ENCODE measurements at regions not wholly inside any gene's neighbourhood (a gene's known extent, or its start where the extent isn't known, plus 50 kb on each side); places are given as distances from the start of the nearest gene placed in this dataset.

GRCh38 chr14:76924371-76925096, 98.3 kb downstream of the LRRC74A start:
- DNase-seq: peak in 1 of 2 donors; percentile 62
- peaks cover 0 to 56% (median 10%) of the 10 kb centered on the region in 3 donors for H3K4me1 ChIP-seq (ENCODE audit: control insufficient read depth in 3 of 3, insufficient read depth in 2 of 3, low read depth in 1 of 3, low read length in 2 of 3)

GRCh38 chr14:76923431-76924370, 97.5 kb downstream of the LRRC74A start:
- Histone ChIP-seq H3K4me1 (ENCODE audit: control insufficient read depth in 3 of 3, insufficient read depth in 2 of 3, low read depth in 1 of 3, low read length in 2 of 3) (peaks cover 0 to 65% (median 16%) of the 10 kb centered on the region in 3 donors), H3K27me3 (ENCODE audit: control insufficient read depth in 3 of 3, insufficient read depth in 3 of 3, low read length in 3 of 3) (no peaks in the 10 kb centered on the region), H3K9me3 (ENCODE audit: control insufficient read depth in 2 of 2, insufficient read depth in 1 of 2, low read depth in 1 of 2, low read length in 1 of 2) (no peaks in the 10 kb centered on the region), H3K27ac (ENCODE audit: low read depth in 1 of 3, low read length in 2 of 3) (peak overlapping the region in 1 of 3 donors; percentile 16), H3K4me3 (ENCODE audit: low read depth in 1 of 3, low read length in 3 of 3) (no peak overlapping the region), H3K36me3 (ENCODE audit: control insufficient read depth in 3 of 3, insufficient read depth in 2 of 3, low read depth in 1 of 3, low read length in 3 of 3) (no peaks in the 10 kb centered on the region)
- DNase-seq (no peak), FAIRE-seq (no peak)
- WGBS, 3 donors: 41 to 67% (median 57%) methylated on average over 22 of the region's 22 CpGs

More at GRCh38 chr14:76924371-76925096, 98.3 kb downstream of the LRRC74A start:
- no peaks in the 10 kb centered on the region for H3K36me3 ChIP-seq (ENCODE audit: control insufficient read depth in 3 of 3, insufficient read depth in 2 of 3, low read depth in 1 of 3, low read length in 3 of 3)
- WGBS, 3 donors: 53 to 62% (median 53%) methylated on average over 13 to 15 of the region's 15 CpGs
- no peaks in the 10 kb centered on the region for H3K27me3 ChIP-seq (ENCODE audit: control insufficient read depth in 3 of 3, insufficient read depth in 3 of 3, low read length in 3 of 3)
- peak overlapping the region in 1 of 3 donors; percentile 16 for H3K27ac ChIP-seq (ENCODE audit: low read depth in 1 of 3, low read length in 2 of 3)
- no peak overlapping the region for H3K4me3 ChIP-seq (ENCODE audit: low read depth in 1 of 3, low read length in 3 of 3)
- no peaks in the 10 kb centered on the region for H3K9me3 ChIP-seq (ENCODE audit: control insufficient read depth in 2 of 2, insufficient read depth in 1 of 2, low read depth in 1 of 2, low read length in 1 of 2)
- FAIRE-seq: no peak

- H3K36me3 ChIP-seq (ENCODE audit: control insufficient read depth in 3 of 3, insufficient read depth in 2 of 3, low read depth in 1 of 3, low read length in 3 of 3): no peaks in the 10 kb centered on the region
- H3K4me3 ChIP-seq (ENCODE audit: low read depth in 1 of 3, low read length in 3 of 3): no peak overlapping the region
- no peak for DNase-seq
- WGBS, 3 donors: 62 to 88% (median 86%) methylated on average over 9 to 11 of the region's 12 CpGs
- FAIRE-seq: no peak
- no peaks in the 10 kb centered on the region for H3K9me3 ChIP-seq (ENCODE audit: control insufficient read depth in 2 of 2, insufficient read depth in 1 of 2, low read depth in 1 of 2, low read length in 1 of 2)
- peaks cover 0 to 76% (median 20%) of the 10 kb centered on the region in 3 donors for H3K4me1 ChIP-seq (ENCODE audit: control insufficient read depth in 3 of 3, insufficient read depth in 2 of 3, low read depth in 1 of 3, low read length in 2 of 3)
- no peaks in the 10 kb centered on the region for H3K27me3 ChIP-seq (ENCODE audit: control insufficient read depth in 3 of 3, insufficient read depth in 3 of 3, low read length in 3 of 3)
- peak overlapping the region in 2 of 3 donors; percentile 3 to 87 for H3K27ac ChIP-seq (ENCODE audit: low read depth in 1 of 3, low read length in 2 of 3)
Observed at GRCh38 chr14:76922584-76922983, 96.4 kb downstream of the LRRC74A start.

- Histone ChIP-seq H3K27me3 (ENCODE audit: control insufficient read depth in 3 of 3, insufficient read depth in 3 of 3, low read length in 3 of 3) (no peaks in the 10 kb centered on the region), H3K4me1 (ENCODE audit: control insufficient read depth in 3 of 3, insufficient read depth in 2 of 3, low read depth in 1 of 3, low read length in 2 of 3) (peaks cover 0 to 80% (median 22%) of the 10 kb centered on the region in 3 donors), H3K36me3 (ENCODE audit: control insufficient read depth in 3 of 3, insufficient read depth in 2 of 3, low read depth in 1 of 3, low read length in 3 of 3) (no peaks in the 10 kb centered on the region), H3K27ac (ENCODE audit: low read depth in 1 of 3, low read length in 2 of 3) (peak overlapping the region in 2 of 3 donors; percentile 3 to 87), H3K9me3 (ENCODE audit: control insufficient read depth in 2 of 2, insufficient read depth in 1 of 2, low read depth in 1 of 2, low read length in 1 of 2) (no peaks in the 10 kb centered on the region), H3K4me3 (ENCODE audit: low read depth in 1 of 3, low read length in 3 of 3) (no peak overlapping the region)
- WGBS, 3 donors: 94 to 97% (median 95%) methylated on average over 5 of the region's 5 CpGs
- FAIRE-seq (no peak), DNase-seq (no peak)
Observed at GRCh38 chr14:76922092-76922491, 95.9 kb downstream of the LRRC74A start.

GRCh38 chr14:76921088-76921399, 94.8 kb downstream of the LRRC74A start:
- Histone ChIP-seq H3K27ac (ENCODE audit: low read depth in 1 of 3, low read length in 2 of 3) (peak overlapping the region in 1 of 3 donors; percentile 87), H3K27me3 (ENCODE audit: control insufficient read depth in 3 of 3, insufficient read depth in 3 of 3, low read length in 3 of 3) (no peaks in the 10 kb centered on the region), H3K36me3 (ENCODE audit: control insufficient read depth in 3 of 3, insufficient read depth in 2 of 3, low read depth in 1 of 3, low read length in 3 of 3) (no peaks in the 10 kb centered on the region), H3K4me3 (ENCODE audit: low read depth in 1 of 3, low read length in 3 of 3) (no peak overlapping the region), H3K4me1 (ENCODE audit: control insufficient read depth in 3 of 3, insufficient read depth in 2 of 3, low read depth in 1 of 3, low read length in 2 of 3) (peaks cover 0 to 83% (median 22%) of the 10 kb centered on the region in 3 donors), H3K9me3 (ENCODE audit: control insufficient read depth in 2 of 2, insufficient read depth in 1 of 2, low read depth in 1 of 2, low read length in 1 of 2) (no peaks in the 10 kb centered on the region)
- DNase-seq (peak in 1 of 2 donors; percentile 80), FAIRE-seq (no peak)
- 19 to 52% (median 35%) methylated on average over 4 of the region's 4 CpGs for WGBS, 3 donors

GRCh38 chr14:76920331-76921087, 94.3 kb downstream of the LRRC74A start:
- peaks cover 0 to 88% (median 22%) of the 10 kb centered on the region in 3 donors for H3K4me1 ChIP-seq (ENCODE audit: control insufficient read depth in 3 of 3, insufficient read depth in 2 of 3, low read depth in 1 of 3, low read length in 2 of 3)
- no peaks in the 10 kb centered on the region for H3K9me3 ChIP-seq (ENCODE audit: control insufficient read depth in 2 of 2, insufficient read depth in 1 of 2, low read depth in 1 of 2, low read length in 1 of 2)
- H3K27ac ChIP-seq (ENCODE audit: low read depth in 1 of 3, low read length in 2 of 3): peak overlapping the region in 2 of 3 donors; percentile 52 to 87
- WGBS, 3 donors: 50 to 52% (median 51%) methylated on average over 13 of the region's 13 CpGs
- no peaks in the 10 kb centered on the region for H3K36me3 ChIP-seq (ENCODE audit: control insufficient read depth in 3 of 3, insufficient read depth in 2 of 3, low read depth in 1 of 3, low read length in 3 of 3)
- H3K27me3 ChIP-seq (ENCODE audit: control insufficient read depth in 3 of 3, insufficient read depth in 3 of 3, low read length in 3 of 3): no peaks in the 10 kb centered on the region
- DNase-seq (peak in 1 of 2 donors; percentile 37), FAIRE-seq (no peak)
- no peak overlapping the region for H3K4me3 ChIP-seq (ENCODE audit: low read depth in 1 of 3, low read length in 3 of 3)

- FAIRE-seq (no peak), DNase-seq (peak; percentile 37 to 87)
- H3K4me3 ChIP-seq (ENCODE audit: low read depth in 1 of 3, low read length in 3 of 3): no peak overlapping the region
- WGBS, 3 donors: 13 to 27% (median 17%) methylated on average over 19 to 21 of the region's 21 CpGs
- H3K27ac ChIP-seq (ENCODE audit: low read depth in 1 of 3, low read length in 2 of 3): peak overlapping the region; percentile 38 to 87 (median 85)
- no peaks in the 10 kb centered on the region for H3K27me3 ChIP-seq (ENCODE audit: control insufficient read depth in 3 of 3, insufficient read depth in 3 of 3, low read length in 3 of 3)
- H3K4me1 ChIP-seq (ENCODE audit: control insufficient read depth in 3 of 3, insufficient read depth in 2 of 3, low read depth in 1 of 3, low read length in 2 of 3): peaks cover 0 to 92% (median 22%) of the 10 kb centered on the region in 3 donors
- no peaks in the 10 kb centered on the region for H3K36me3 ChIP-seq (ENCODE audit: control insufficient read depth in 3 of 3, insufficient read depth in 2 of 3, low read depth in 1 of 3, low read length in 3 of 3)
- no peaks in the 10 kb centered on the region for H3K9me3 ChIP-seq (ENCODE audit: control insufficient read depth in 2 of 2, insufficient read depth in 1 of 2, low read depth in 1 of 2, low read length in 1 of 2)
Observed at GRCh38 chr14:76919431-76920330, 93.5 kb downstream of the LRRC74A start.

All from small intestine (tissue), 7 donors.